ENCODE measurements at regions not wholly inside any gene's neighbourhood (a gene's known extent, or its start where the extent isn't known, plus 50 kb on each side); places are given as distances from the start of the nearest gene placed in this dataset.

DNA sequence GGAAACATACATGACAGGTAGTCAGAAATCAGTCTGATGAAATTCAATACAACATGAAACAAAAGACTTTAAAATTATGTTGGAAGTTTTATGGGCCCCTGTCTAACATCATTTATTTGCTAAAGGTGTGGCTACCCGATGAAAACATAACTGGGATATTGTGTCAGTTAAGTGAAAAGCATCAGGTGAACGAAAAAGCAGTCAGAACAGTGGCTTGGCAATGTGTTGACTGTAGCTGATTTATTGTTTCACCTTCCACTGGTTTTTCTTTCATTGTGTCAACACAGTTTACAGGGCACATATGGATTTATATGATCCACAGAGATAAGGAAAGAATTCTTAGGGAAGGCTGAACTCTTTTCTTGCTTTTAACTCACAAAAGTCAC lies 429.6 kb upstream of the ZNF608 start:
- TF ChIP-seq, protein P1, sequence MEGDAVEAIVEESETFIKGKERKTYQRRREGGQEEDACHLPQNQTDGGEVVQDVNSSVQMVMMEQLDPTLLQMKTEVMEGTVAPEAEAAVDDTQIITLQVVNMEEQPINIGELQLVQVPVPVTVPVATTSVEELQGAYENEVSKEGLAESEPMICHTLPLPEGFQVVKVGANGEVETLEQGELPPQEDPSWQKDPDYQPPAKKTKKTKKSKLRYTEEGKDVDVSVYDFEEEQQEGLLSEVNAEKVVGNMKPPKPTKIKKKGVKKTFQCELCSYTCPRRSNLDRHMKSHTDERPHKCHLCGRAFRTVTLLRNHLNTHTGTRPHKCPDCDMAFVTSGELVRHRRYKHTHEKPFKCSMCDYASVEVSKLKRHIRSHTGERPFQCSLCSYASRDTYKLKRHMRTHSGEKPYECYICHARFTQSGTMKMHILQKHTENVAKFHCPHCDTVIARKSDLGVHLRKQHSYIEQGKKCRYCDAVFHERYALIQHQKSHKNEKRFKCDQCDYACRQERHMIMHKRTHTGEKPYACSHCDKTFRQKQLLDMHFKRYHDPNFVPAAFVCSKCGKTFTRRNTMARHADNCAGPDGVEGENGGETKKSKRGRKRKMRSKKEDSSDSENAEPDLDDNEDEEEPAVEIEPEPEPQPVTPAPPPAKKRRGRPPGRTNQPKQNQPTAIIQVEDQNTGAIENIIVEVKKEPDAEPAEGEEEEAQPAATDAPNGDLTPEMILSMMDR (IDR thresholded peaks at IDR 0.05): no peak
- TF ChIP-seq POLR2A (IDR thresholded peaks at IDR 0.05): no peak
- intact Hi-C loops (cut with DNase I): no loop called here
- no peaks in the 10 kb centered on the region for H3K9me3 ChIP-seq
- DNase-seq (no peak), ATAC-seq (no peak)
- H3K4me3 ChIP-seq: no peak overlapping the region
- 61 to 76% (median 69%) methylated on average over 2 of the region's 2 CpGs for whole genome bisulfite sequencing, 4 donors
- no peak overlapping the region for H3K27ac ChIP-seq
- H3K36me3 ChIP-seq: no peaks in the 10 kb centered on the region
- H3K4me1 ChIP-seq: peaks cover 0 to 18% (median 0%) of the 10 kb centered on the region in 12 donors
- H3K27me3 ChIP-seq: no peaks in the 10 kb centered on the region

GRCh38 chr5:125177340-125177739 lies 430.9 kb upstream of the ZNF608 start:
- TF ChIP-seq, protein P1 (IDR thresholded peaks at IDR 0.05): no peak
- TF ChIP-seq POLR2A (IDR thresholded peaks at IDR 0.05): no peak
- intact Hi-C loops (cut with DNase I): no loop called here
- no peak for DNase-seq
- Histone ChIP-seq H3K4me1 (peaks cover 0 to 18% (median 0%) of the 10 kb centered on the region in 12 donors), H3K36me3 (no peaks in the 10 kb centered on the region), H3K4me3 (no peak overlapping the region), H3K27me3 (no peaks in the 10 kb centered on the region), H3K27ac (no peak overlapping the region), H3K9me3 (no peaks in the 10 kb centered on the region)
- ATAC-seq: no peak
- 97 to 98% (median 97%) methylated on average over 4 of the region's 4 CpGs for WGBS, 4 donors

- Histone ChIP-seq H3K9me3 (no peaks in the 10 kb centered on the region), H3K4me1 (peaks cover 0 to 18% (median 0%) of the 10 kb centered on the region in 12 donors), H3K27ac (no peak overlapping the region), H3K36me3 (no peaks in the 10 kb centered on the region), H3K4me3 (no peak overlapping the region), H3K27me3 (no peaks in the 10 kb centered on the region)
- TF ChIP-seq POLR2A (IDR thresholded peaks at IDR 0.05): no peak
- TF ChIP-seq, protein P1 (IDR thresholded peaks at IDR 0.05): no peak
- no peak for ATAC-seq
- no peak for DNase-seq
- intact Hi-C loops (cut with DNase I): loop anchor here in 1 of 10 donors (10.0 kb wide), 1 partner anchor 275 kb away; no protein-coding TSS in a partner anchor
Measured at GRCh38 chr5:125179612-125180011, 433.2 kb upstream of the ZNF608 start.

GRCh38 chr5:125180231-125180829 lies 433.9 kb upstream of the ZNF608 start:
- DNase-seq (no peak), ATAC-seq (no peak)
- 56 to 67% (median 63%) methylated on average over 2 of the region's 2 CpGs for WGBS, 4 donors
- no peak overlapping the region for H3K4me3 ChIP-seq
- H3K27me3 ChIP-seq: no peaks in the 10 kb centered on the region
- no peaks in the 10 kb centered on the region for H3K36me3 ChIP-seq
- no peaks in the 10 kb centered on the region for H3K9me3 ChIP-seq
- H3K27ac ChIP-seq: no peak overlapping the region
- intact Hi-C loops (cut with DNase I): loop anchor here in 1 of 10 donors (10.0 kb wide), 1 partner anchor 276 kb away; no protein-coding TSS in a partner anchor
- H3K4me1 ChIP-seq: peaks cover 0 to 14% (median 0%) of the 10 kb centered on the region in 12 donors
- TF ChIP-seq, protein P1 (IDR thresholded peaks at IDR 0.05): no peak
- TF ChIP-seq POLR2A (IDR thresholded peaks at IDR 0.05): no peak
